HUES48 (cell line): ENCODE measurements at regions not wholly inside any gene's neighbourhood (a gene's known extent, or its start where the extent isn't known, plus 50 kb on each side); places are given as distances from the start of the nearest gene placed in this dataset.
"Not testable (repeated sequence)": the region's sequence is repeated elsewhere in the genome, so short reads cannot be mapped to it uniquely, and the experiment has no call there.

ENCODE experiments used
- H3K27ac ChIP-seq: one replicate; pipeline ENCODE4 v1.7.0; 2013; ENCODE audit warnings: low read depth, low read length, inconsistent platforms
- H3K27me3 ChIP-seq: 2 replicates; pipeline ENCODE4 v1.6.1; 2013; ENCODE audit warnings: mild to moderate bottlenecking, low read length; ENCODE audit not compliant: control insufficient read depth, insufficient read depth
- H3K36me3 ChIP-seq: 2 replicates; pipeline ENCODE4 v1.6.1; 2013; ENCODE audit warnings: low read length; ENCODE audit not compliant: control insufficient read depth, insufficient read depth
- H3K4me1 ChIP-seq: 2 replicates; pipeline ENCODE4 v1.6.1; 2013; ENCODE audit warnings: mild to moderate bottlenecking, low read length; ENCODE audit not compliant: control insufficient read depth, insufficient read depth
- H3K4me3 ChIP-seq: 2 replicates; pipeline ENCODE4 v1.5.1; 2013; ENCODE audit warnings: mild to moderate bottlenecking, low read depth, low read length
- H3K9ac ChIP-seq: 2 replicates; pipeline ENCODE4 v1.6.1; 2013; ENCODE audit warnings: mild to moderate bottlenecking, low read depth, low read length, moderate library complexity
- H3K9me3 ChIP-seq: 2 replicates; pipeline ENCODE4 v1.6.1; 2013; ENCODE audit warnings: low read length; ENCODE audit not compliant: control insufficient read depth, insufficient read depth

DNA sequence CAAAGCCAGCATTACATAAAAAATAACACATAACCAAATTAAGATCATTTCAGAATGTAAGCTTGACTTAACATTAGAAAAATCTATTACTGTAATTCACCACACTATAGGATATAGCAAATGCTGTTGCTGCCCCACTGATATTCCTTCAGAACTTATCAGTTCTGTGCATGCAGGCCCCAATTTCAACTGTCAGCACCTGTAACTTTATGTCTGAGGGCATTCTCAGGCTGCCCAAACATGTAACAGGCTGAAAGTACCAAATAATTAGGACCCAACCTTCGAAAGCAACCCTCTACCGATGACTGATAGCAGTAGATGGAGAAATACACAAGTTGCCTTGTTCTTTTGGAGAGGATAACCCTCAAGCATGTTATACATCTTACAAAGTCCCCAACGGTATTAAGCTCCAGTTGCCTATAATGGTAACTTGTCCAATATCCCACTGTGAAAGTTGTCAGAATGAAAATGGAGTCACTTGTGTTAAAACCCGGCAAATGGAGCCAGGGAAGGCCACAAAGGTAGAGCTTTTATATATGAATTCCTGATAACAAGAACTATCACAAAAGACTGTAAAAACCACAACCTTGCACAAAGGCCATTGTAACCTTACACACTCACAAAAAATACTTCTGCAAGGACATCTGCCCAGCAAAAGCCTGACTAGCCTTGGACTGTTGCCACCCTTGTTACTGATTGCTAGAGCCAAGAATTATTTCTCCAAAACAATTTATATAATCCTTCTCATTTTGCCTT, 66.9 kb upstream of the ZNF746 start:
- H3K4me3 ChIP-seq: no peak overlapping the region

DNA sequence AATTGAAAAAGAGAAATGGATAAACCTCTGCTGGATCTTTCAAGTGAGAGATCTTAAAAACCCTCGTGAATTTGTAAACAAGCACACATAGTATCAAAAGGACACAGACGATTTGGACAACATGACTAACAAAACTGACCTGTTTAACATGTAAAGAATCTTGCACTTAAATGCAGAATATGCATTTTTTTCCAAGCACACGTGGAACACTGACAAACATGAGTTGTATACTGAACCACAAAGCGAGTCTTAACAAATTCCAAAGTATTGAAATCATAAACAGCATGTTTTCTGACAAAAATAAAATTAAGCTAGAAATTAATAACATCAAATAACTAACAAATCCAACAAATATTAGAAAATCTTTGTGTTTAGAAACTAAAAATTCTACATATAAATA, 65.0 kb upstream of the ZNF746 start:
- Histone ChIP-seq H3K36me3 (peaks cover 10% of the 10 kb centered on the region; the same call in 1 of the 2 replicates), H3K4me3 (no peak overlapping the region), H3K27me3 (no peaks in the 10 kb centered on the region), H3K27ac (no peak overlapping the region), H3K4me1 (no peaks in the 10 kb centered on the region), H3K9ac (no peak overlapping the region), H3K9me3 (no peaks in the 10 kb centered on the region)

More for the DNA sequence above, 66.9 kb upstream of the ZNF746 start:
- H3K9ac ChIP-seq: no peak overlapping the region
- H3K36me3 ChIP-seq: no peaks in the 10 kb centered on the region
- H3K9me3 ChIP-seq: peaks cover 4% of the 10 kb centered on the region
- H3K4me1 ChIP-seq: no peaks in the 10 kb centered on the region
- no peaks in the 10 kb centered on the region for H3K27me3 ChIP-seq
- no peak overlapping the region for H3K27ac ChIP-seq

DNA sequence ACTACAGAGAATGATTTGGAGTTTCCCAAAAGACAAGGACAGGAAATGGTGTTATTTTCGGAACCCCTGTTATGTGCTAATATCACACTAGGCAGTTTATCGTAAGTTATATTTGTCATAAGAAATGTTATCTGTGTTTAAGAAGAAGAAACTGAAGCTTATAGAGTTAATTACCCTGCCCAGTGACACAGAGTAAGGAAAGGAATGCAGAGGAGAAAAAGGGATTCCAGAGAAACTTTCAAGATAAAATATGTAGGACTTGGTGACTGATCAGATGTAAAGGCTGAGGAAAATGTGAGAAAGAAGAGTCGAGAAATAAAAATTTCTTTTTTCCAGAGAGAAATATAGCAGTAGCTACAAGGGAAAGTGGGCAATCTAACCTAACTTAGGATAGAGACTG, 63.5 kb upstream of the ZNF746 start:
- no peaks in the 10 kb centered on the region for H3K27me3 ChIP-seq
- no peak overlapping the region for H3K4me3 ChIP-seq
- no peak overlapping the region for H3K9ac ChIP-seq
- H3K27ac ChIP-seq: no peak overlapping the region
- H3K36me3 ChIP-seq: peaks cover 20% of the 10 kb centered on the region; the same call in 1 of the 2 replicates
- no peaks in the 10 kb centered on the region for H3K9me3 ChIP-seq
- H3K4me1 ChIP-seq: no peaks in the 10 kb centered on the region

DNA sequence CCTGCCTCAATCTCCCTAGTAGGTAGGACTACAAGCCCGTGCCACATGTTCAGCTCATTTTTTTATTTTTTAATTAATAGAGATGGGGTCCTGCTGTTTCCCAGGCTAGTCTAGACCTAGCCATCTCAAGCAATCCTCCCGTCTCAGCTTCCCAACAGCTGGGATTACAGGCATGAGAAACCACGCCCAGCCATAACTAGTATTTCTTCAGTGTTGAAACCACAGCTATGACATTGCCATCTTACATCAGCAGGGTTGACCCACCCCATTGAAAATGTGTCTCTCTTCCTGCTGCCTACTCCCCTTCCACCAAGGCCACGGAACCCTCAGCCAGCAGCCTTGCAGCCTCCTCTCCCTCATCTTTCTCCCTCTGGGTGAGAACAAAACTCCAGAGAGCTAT, 62.1 kb upstream of the ZNF746 start:
- Histone ChIP-seq H3K27ac (no peak overlapping the region), H3K27me3 (no peaks in the 10 kb centered on the region), H3K4me3 (no peak overlapping the region), H3K9ac (no peak overlapping the region), H3K9me3 (no peaks in the 10 kb centered on the region), H3K36me3 (peaks cover 23% of the 10 kb centered on the region; the same call in 1 of the 2 replicates), H3K4me1 (no peaks in the 10 kb centered on the region)

DNA sequence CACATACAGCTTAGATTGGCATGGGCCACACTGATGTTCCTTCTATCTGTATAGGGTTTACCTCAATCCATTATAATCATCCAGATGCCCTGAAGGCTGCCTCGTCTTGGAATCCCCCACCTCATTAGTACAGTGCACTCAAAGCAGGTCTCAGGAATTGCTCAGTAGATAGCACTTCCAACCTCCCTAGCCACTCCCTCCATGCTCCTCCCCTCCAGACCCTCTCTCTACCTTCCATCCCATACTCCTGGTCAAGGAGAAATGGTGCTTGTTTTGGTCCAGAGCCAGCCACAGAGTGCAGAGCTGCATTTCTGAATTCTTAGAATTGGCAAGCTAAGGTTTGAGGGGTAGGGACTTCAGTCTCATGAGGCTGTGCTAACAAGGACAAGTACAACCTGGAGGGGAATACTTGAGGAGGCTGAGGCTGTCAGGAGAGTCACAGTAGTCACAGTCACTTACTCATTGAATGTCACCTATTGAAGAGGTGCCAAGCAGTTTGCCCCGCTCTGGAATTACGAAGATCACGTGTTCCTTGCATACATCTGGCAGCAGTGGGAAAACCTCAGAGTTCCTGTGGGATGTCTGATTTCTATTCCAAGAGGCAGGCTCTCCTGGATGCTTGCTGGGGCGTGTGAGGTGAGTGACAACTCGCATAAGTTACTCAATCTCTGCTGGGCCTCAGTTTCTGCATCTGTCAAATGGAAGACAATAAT, 60.7 kb upstream of the ZNF746 start:
- H3K9me3 ChIP-seq: no peaks in the 10 kb centered on the region
- H3K9ac ChIP-seq: no peak overlapping the region
- H3K27me3 ChIP-seq: no peaks in the 10 kb centered on the region
- no peak overlapping the region for H3K4me3 ChIP-seq
- no peak overlapping the region for H3K27ac ChIP-seq
- no peaks in the 10 kb centered on the region for H3K4me1 ChIP-seq
- peaks cover 23% of the 10 kb centered on the region; the same call in 1 of the 2 replicates for H3K36me3 ChIP-seq

DNA sequence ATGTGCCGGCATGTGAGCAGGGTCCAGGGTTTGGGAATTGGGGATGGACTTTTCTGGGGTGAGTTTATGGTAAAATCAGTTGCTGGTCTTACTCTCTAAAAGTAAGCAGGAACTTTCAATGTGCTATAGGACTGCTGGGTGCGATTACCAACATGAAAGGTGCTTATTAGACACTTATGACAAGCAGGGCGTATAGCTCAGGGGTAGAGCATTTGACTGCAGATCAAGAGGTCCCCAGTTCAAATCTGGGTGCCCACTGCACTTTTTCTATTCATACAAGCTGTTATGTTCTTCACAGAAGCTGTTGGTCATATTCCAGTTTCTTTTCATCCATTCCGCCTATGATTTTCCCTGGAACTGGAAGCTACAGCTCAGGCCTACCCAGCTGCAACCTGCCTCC, 58.9 kb upstream of the ZNF746 start:
- H3K4me1 ChIP-seq, H3K4me3 ChIP-seq, H3K9ac ChIP-seq, H3K9me3 ChIP-seq, H3K27me3 ChIP-seq, H3K27ac ChIP-seq: not testable (repeated sequence)
- H3K36me3 ChIP-seq: peaks cover 38% of the 10 kb centered on the region

DNA sequence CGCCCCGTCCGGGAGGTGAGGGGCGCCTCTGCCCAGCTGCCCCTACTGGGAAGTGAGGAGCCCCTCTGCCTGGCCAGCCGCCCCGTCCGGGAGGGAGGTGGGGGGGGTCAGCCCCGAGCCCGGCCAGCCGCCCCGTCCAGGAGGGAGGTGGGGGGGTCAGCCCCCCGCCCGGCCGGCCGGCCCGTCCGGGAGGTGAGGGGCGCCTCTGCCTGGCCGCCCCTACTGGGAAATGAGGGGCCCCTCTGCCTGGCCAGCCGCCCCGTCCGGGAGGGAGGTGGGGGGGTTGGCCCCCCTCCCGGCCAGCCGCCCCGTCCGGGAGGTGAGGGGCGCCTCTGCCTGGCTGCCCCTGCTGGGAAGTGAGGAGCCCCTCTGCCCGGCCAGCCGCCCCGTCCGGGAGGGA, 57.2 kb upstream of the ZNF746 start:
- not testable (repeated sequence) for H3K9me3 ChIP-seq, H3K4me3 ChIP-seq, H3K9ac ChIP-seq, H3K27ac ChIP-seq, H3K27me3 ChIP-seq, H3K4me1 ChIP-seq
- H3K36me3 ChIP-seq: peaks cover 55% of the 10 kb centered on the region

DNA sequence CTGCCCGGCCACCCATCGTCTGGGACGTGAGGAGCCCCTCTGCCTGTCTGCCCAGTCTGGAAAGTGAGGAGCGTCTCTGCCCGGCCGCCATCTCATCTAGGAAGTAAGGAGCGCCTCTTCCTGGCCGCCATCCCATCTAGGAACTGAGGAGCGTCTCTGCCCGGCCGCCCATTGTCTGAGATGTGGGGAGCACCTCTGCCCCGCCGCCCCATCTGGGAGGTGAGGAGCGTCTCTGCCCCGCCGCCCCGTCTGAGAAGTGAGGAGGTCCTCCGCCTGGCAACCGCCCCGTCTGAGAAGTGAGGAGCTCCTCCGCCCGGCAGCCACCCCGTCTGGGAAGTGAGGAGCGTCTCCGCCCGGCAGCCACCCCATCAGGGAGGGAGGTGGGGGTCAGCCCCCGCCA, 56.4 kb upstream of the ZNF746 start:
- not testable (repeated sequence) for H3K9ac ChIP-seq, H3K27ac ChIP-seq, H3K27me3 ChIP-seq, H3K9me3 ChIP-seq, H3K4me1 ChIP-seq, H3K4me3 ChIP-seq
- peaks cover 64% of the 10 kb centered on the region for H3K36me3 ChIP-seq

DNA sequence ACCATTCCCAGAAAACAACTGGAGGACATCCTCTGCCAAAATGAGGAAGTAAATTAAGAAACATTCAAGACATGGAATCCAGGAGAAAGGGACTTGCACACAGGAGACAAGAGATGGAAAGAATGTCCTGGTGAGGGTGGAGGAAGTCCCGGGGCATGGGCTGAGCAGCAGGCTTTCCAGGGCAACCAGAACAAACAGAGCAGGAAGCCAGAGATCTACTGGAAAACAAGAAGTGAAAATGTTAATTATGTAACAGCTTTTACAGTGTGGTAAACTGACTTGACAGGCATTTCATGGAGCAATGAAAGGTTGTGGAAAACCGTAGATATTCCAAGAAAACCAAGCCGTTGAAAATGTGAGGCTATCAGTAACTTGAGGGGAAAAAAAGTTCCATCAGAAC, 55.2 kb upstream of the ZNF746 start:
- Histone ChIP-seq H3K4me3 (no peak overlapping the region), H3K9me3 (peaks cover 10% of the 10 kb centered on the region), H3K9ac (no peak overlapping the region), H3K36me3 (peaks cover 67% of the 10 kb centered on the region), H3K4me1 (no peaks in the 10 kb centered on the region), H3K27me3 (no peaks in the 10 kb centered on the region), H3K27ac (no peak overlapping the region)
